ENCODE measurements at regions not wholly inside any gene's neighbourhood (a gene's known extent, or its start where the extent isn't known, plus 50 kb on each side); places are given as distances from the start of the nearest gene placed in this dataset.

GRCh38 chr9:115210699-115211098 is 92.7 kb upstream of the TNC start:
- no peak for DNase-seq

GRCh38 chr9:115211413-115212124 is 93.6 kb upstream of the TNC start:
- DNase-seq = no peak

GRCh38 chr9:115212125-115212605 is 94.2 kb upstream of the TNC start:
- DNase-seq = no peak

- no peak for DNase-seq
These were observed 94.9 kb upstream of the TNC start for GRCh38 chr9:115212832-115213231.

GRCh38 chr9:115213818-115214334 is 95.9 kb upstream of the TNC start:
- DNase-seq = peak; percentile 5

- DNase-seq = no peak
These were observed 98.9 kb upstream of the TNC start for GRCh38 chr9:115216873-115217272.

- no peak for DNase-seq
These were observed 102.5 kb upstream of the TNC start for GRCh38 chr9:115220319-115221005.

- no peak for DNase-seq
These were observed 105.5 kb upstream of the TNC start for GRCh38 chr9:115223471-115223870.

- no peak for DNase-seq
These were observed 107.6 kb upstream of the TNC start for GRCh38 chr9:115225459-115226116.

- no peak for DNase-seq
These were observed 108.2 kb upstream of the TNC start for GRCh38 chr9:115226152-115226551.

GRCh38 chr9:115229496-115229895 is 111.5 kb upstream of the TNC start:
- no peak for DNase-seq

GRCh38 chr9:115230924-115231515 is 113.1 kb upstream of the TNC start:
- DNase-seq = no peak

GRCh38 chr9:115232181-115232774 is 114.3 kb upstream of the TNC start:
- DNase-seq = no peak

- DNase-seq = no peak
These were observed 116.1 kb upstream of the TNC start for GRCh38 chr9:115234094-115234493.

GRCh38 chr9:115235221-115235620 is 117.3 kb upstream of the TNC start:
- no peak for DNase-seq

GRCh38 chr9:115237385-115237998 is 119.5 kb upstream of the TNC start:
- no peak for DNase-seq

GRCh38 chr9:115240676-115241075 is 122.7 kb upstream of the TNC start:
- DNase-seq = no peak

GRCh38 chr9:115241641-115242040 is 123.7 kb upstream of the TNC start:
- DNase-seq = no peak

- DNase-seq = no peak
These were observed 131.5 kb upstream of the TNC start for GRCh38 chr9:115249488-115249887.

- DNase-seq = no peak
These were observed 132.7 kb upstream of the TNC start for GRCh38 chr9:115250621-115251032.

GRCh38 chr9:115254287-115255180 is 136.6 kb upstream of the TNC start:
- peak; percentile 89 for DNase-seq

All from NCI-H1694 treated with DMSO at 0.1 percent for 48 hours (cell line).